HG03095 (cell line): ENCODE measurements at regions not wholly inside any gene's neighbourhood (a gene's known extent, or its start where the extent isn't known, plus 50 kb on each side); places are given as distances from the start of the nearest gene placed in this dataset.

ENCODE experiments used
- ATAC-seq: cut with Tn5 transposase; IDR thresholded peaks from one replicate; pipeline ENCODE4 v1.9.1; 2021; ENCODE audit warnings: moderate library complexity; ENCODE audit not compliant: unreplicated experiment

GRCh38 chr11:130765951-130766649 lies 150.2 kb downstream of the SNX19 start:
- no peak for ATAC-seq

- ATAC-seq, result no peak
Observed at GRCh38 chr11:130766650-130767565, 149.4 kb downstream of the SNX19 start.

GRCh38 chr11:130769782-130770535 lies 146.3 kb downstream of the SNX19 start:
- ATAC-seq, result no peak

- no peak for ATAC-seq
Observed at GRCh38 chr11:130771708-130772107, 144.6 kb downstream of the SNX19 start.

DNA sequence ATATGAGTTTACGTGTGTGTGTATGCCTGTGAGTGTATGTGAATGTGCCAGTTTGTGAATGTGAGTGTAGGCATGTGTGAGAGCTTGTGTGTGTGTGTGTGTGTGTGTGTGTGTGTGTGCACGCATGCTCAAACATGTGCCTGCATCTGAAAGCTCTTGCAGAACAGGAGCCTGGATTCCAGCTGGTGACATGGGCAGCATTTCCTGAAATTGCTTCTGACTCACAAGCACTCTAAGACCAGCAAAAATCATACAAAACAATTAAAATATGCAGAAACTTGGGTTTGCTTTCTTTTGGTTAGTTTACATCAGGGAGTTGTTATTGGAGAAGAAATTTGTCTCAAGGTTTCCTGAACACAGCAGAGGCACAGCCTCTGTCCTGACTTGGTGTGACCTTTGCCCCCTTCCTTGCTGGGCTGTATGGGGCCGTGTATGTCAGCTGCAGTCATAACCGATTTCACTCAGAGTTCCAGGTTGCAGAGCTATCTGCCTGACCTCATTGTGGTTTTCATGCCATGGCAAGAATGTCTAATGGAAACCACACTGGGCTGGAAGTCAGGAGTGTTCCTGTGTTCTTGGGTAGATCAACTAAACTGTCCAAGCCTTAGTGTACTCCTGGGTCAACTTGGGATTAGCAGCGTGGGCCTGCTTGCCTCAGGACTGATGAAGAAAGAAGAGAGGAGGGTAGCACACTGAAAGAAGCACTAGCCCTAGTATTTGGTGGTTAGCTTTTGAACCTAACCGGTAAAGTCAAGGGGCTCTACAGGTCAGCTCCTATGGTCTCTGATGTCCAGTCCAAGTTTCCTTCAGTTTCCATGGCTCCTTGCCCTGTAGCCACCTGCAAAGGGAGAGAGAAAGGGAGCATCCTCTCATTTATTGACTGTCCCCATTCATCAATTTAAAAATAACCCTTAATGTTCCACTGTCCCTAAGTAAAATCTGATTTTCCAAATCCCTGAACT lies 143.7 kb downstream of the SNX19 start:
- ATAC-seq, result no peak

DNA sequence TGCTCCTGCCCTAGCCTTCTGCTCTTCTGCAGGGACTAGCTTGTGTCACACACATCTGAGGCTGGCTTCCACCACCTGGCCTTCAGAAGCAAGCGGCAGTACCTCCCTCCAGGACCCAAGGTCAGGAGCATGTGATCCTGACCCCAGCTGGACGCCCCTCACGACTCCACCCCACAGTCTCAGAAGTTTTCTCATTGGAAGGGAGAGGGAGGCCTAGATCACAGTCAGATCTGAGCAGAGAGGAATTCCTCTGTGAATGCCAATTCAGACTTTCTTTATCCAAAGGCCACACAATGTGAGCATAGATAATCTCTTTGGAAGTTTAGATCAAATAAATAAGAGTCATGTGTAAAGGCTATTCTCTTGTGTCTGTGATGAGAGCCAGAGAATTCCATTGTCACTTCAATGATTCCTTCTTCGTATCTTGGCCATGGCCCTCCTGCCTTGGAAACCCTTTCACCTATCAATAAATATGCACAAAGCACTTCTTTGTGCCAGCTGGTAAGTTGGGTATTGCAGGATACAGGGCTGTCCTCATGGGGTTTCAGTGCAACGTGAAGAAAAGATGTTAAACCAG lies 142.9 kb downstream of the SNX19 start:
- ATAC-seq, result no peak

- ATAC-seq, result no peak
Observed at GRCh38 chr11:130774703-130775102, 141.6 kb downstream of the SNX19 start.

GRCh38 chr11:130775306-130776060 lies 140.8 kb downstream of the SNX19 start:
- ATAC-seq, result no peak

- no peak for ATAC-seq
Observed at GRCh38 chr11:130776061-130776419, 140.2 kb downstream of the SNX19 start.

GRCh38 chr11:130778026-130778425 lies 138.3 kb downstream of the SNX19 start:
- ATAC-seq, result no peak

DNA sequence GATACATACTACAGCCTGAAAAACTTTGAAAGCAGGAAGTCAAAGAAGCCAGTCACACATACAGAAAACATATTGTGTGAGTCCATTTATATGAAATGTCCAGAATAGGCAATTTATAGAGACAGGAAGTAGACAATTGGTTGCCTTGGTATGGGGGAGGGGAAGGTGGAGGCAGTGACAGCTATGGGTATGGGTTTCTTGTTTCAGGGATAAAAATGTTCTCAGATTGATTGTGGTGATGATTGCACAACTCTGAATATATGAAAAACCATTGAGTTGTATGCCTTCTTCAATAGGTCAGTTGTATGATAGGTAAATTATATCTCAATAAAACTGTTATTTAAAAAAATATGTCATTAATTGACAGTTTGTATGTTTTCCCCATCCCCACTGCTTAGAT lies 137.6 kb downstream of the SNX19 start:
- no peak for ATAC-seq

DNA sequence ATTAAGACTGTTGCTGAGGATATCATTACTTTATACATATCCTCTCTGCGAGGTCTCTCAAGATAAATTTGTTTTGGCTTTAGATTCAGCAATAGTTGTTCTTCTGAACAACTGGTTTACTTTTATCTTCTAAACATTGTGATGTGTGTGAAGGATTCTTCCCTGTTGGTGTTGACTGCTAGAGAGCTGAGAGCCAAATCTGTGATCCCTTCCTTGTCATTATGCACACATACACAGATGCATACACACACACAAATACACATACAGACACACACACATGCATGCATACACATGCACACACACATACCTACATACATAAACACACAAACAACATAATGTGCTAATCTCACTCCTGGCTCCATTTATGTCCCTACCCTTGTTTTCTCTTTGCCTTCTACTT lies 137.0 kb downstream of the SNX19 start:
- ATAC-seq, result no peak

DNA sequence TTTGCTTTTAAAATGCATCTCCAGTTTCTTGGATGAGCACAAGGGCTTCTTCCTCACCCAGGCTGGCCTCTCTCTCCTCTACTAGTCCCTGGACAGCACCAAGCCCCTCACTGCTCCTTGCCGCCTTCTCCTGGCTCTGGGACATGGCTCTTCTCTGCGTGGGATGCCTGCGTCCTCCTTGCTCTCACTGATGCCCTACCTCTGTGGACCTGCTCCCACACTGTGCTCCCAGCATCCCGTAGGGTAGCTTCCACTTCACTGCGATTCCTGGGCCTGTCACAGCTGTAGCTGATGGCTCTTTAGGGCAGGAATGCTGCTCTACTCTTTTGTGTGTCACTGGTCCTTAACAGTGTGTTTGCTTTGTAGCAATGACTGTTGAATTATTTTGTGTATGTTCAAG lies 136.3 kb downstream of the SNX19 start:
- no peak for ATAC-seq

DNA sequence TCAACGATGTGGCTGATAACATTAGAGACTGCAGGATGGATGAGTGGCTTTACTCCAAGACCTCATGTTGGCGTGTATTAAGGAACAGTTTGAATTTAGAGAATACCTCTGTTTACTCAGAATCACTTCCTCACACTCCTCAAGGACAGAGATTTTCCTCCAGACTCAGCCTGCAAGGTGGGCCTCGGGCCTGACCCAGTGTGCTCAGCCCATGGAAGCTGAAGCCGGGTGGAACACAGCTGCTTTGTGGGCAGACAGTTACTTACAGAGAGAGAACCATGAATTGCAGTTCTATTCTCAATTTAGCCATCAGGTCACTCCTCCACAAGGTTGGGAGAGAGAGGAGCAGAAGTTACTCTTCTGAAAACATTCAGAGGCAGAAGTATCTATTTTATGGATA lies 135.8 kb downstream of the SNX19 start:
- no peak for ATAC-seq

DNA sequence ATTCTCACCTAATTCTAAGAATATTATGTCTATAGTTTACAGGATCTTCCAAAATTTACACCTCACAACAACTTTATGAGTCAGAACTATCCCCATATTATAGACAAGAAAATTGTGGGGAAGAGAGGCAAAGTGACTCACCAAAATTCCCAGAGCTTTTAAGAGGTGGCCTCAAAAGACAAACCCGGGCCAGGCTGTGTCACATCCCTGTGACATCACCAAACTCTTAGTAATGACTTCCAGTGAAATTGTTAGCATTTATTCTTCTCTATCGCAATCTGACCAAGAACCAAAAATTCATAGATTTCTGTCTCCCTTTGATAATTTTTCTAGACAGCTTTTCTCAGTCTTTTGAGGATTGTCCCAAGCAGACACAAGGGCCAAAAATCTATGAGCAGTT lies 134.3 kb downstream of the SNX19 start:
- ATAC-seq, result no peak

DNA sequence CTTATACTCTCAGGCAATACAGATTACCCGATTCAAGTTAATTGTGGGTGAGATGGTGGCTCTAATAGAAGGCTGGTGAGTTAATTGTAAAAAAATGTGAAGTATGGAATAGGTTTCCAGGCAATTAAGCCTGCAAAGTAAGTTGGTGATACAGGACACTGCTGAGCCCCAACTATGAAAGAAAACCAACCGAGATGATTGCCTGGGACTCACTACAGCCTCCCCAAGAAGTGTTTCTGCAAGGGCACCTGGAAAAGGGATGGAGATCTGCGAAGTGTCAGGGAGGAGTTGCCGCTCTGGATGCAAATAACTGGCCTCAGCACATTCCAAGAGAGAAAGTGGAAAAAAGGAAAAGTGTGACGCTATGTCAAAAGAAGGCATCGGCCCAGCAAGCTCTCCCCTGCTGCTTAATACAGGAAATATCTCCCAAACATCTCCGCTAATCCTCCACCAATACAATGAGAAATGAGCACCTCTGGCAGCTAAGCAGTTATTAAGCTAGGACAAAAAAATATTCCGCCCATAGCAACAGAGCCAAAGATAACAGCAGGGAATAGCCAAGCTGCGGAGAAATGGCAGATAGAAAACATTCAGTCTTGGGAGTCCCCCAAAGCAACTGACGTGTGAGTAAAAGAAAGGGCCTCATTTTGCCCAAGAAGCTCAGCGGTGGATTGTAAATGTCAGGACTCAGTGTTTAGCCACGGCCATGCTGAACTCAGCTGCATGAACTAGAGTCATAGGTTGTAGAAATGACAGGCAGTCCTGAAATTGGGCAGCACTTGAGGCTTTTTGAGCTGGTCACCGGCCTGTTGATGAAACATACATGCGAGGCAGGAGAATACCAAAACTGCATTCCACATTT lies 133.7 kb downstream of the SNX19 start:
- ATAC-seq, result no peak

GRCh38 chr11:130783323-130783722 lies 133.0 kb downstream of the SNX19 start:
- no peak for ATAC-seq

GRCh38 chr11:130785380-130786116 lies 130.7 kb downstream of the SNX19 start:
- no peak for ATAC-seq
